IMR-90 (cell line): ENCODE measurements at regions not wholly inside any gene's neighbourhood (a gene's known extent, or its start where the extent isn't known, plus 50 kb on each side); places are given as distances from the start of the nearest gene placed in this dataset.

Experiments used
- ATAC-seq: fragments of 200-7000 bp; cut with Tn5 transposase; 2 replicates; pipeline ENCODE4 v1.9.1; 2020; ENCODE audit warnings: low read depth, mild to moderate bottlenecking, moderate library complexity
- BruUV-seq: library from RNA; stranded (reverse); fragments of 400-500 nt; replicated peaks from 2 replicates; lab custom pipeline; 2021; lab: Mats Ljungman, UMichigan
- CTCF ChIA-PET: fragments of 300-600 bp; formaldehyde crosslinking; extraction: SDS; loops from one replicate; lab custom pipeline; 2021; ENCODE audit warnings: antibody characterized with exemption; lab: Yijun Ruan, JAX
- POLR2A ChIA-PET: fragments of 300-600 bp; sonication (Branson Sonifier 250); formaldehyde crosslinking; loops from one replicate; lab custom pipeline; 2022; ENCODE audit warnings: antibody characterized with exemption; ENCODE audit not compliant: unreplicated experiment; lab: Charles Lee
- DNase-seq: peaks from one replicate; pipeline ENCODE4 v3.0.0; 2013
- H2AFZ ChIP-seq: replicated peaks from 2 replicates; pipeline ENCODE3; 2013; ENCODE audit warnings: low read length, mild to moderate bottlenecking; ENCODE audit not compliant: poor library complexity
- H2AK5ac ChIP-seq: 2 replicates; pipeline ENCODE4 v1.6.1; 2013; ENCODE audit warnings: low read depth, low read length, inconsistent platforms
- H2AK9ac ChIP-seq: replicated peaks from 2 replicates; pipeline ENCODE3; 2013; ENCODE audit warnings: mild to moderate bottlenecking, low read depth, low read length, moderate library complexity; ENCODE audit not compliant: poor library complexity
- H2BK120ac ChIP-seq: 2 replicates; pipeline ENCODE4 v1.6.1; 2013; ENCODE audit warnings: low read depth, low read length, inconsistent platforms
- H2BK15ac ChIP-seq: 3 replicates; pipeline ENCODE4 v1.6.1; 2013; ENCODE audit warnings: low read depth, low read length, inconsistent platforms
- H2BK20ac ChIP-seq: 2 replicates; pipeline ENCODE4 v1.6.1; 2013; ENCODE audit warnings: low read depth, mild to moderate bottlenecking, inconsistent platforms, low read length, moderate library complexity
- H2BK5ac ChIP-seq: 2 replicates; pipeline ENCODE4 v1.6.1; 2013; ENCODE audit warnings: mild to moderate bottlenecking, low read depth, low read length, inconsistent platforms; ENCODE audit not compliant: poor library complexity, severe bottlenecking
- H3K14ac ChIP-seq: replicated peaks from 2 replicates; pipeline ENCODE4 v1.6.1; 2013; ENCODE audit warnings: low read depth, low read length, inconsistent platforms
- H3K18ac ChIP-seq: 2 replicates; pipeline ENCODE4 v1.6.1; 2013; ENCODE audit warnings: low read depth, low read length, control low read depth
- H3K23ac ChIP-seq: 2 replicates; pipeline ENCODE4 v1.6.1; 2013; ENCODE audit warnings: low read depth, low read length, inconsistent platforms
- H3K27ac ChIP-seq: 2 replicates; pipeline ENCODE4 v1.5.1; 2013; ENCODE audit warnings: mild to moderate bottlenecking, control low read depth, low read length; ENCODE audit not compliant: insufficient read depth
- H3K27me3 ChIP-seq: 2 replicates; pipeline ENCODE4 v1.6.1; 2013; ENCODE audit warnings: low read length; ENCODE audit not compliant: control insufficient read depth, insufficient read depth
- H3K36me3 ChIP-seq: 2 replicates; pipeline ENCODE4 v1.6.1; 2013; ENCODE audit warnings: low read length, mixed read lengths; ENCODE audit not compliant: control insufficient read depth, insufficient read depth
- H3K4ac ChIP-seq: 2 replicates; pipeline ENCODE4 v1.6.1; 2013; ENCODE audit warnings: low read depth, low read length, inconsistent platforms
- H3K4me1 ChIP-seq: 2 replicates; pipeline ENCODE4 v1.6.1; 2013; ENCODE audit warnings: low read length, mixed read lengths; ENCODE audit not compliant: control insufficient read depth, insufficient read depth
- H3K4me2 ChIP-seq: 2 replicates; pipeline ENCODE4 v1.6.1; 2013; ENCODE audit warnings: low read depth, mild to moderate bottlenecking, control low read depth, low read length, moderate library complexity
- H3K4me3 ChIP-seq: 2 replicates; pipeline ENCODE4 v1.5.1; 2013; ENCODE audit warnings: low read depth, mild to moderate bottlenecking, control low read depth, low read length, moderate library complexity; ENCODE audit not compliant: insufficient read depth
- H3K56ac ChIP-seq: 2 replicates; pipeline ENCODE4 v1.6.1; 2013; ENCODE audit warnings: low read length, inconsistent platforms; ENCODE audit not compliant: insufficient read depth; ENCODE audit errors: extremely low read depth
- H3K79me1 ChIP-seq, 2 experiments: 2 replicates each; pipeline ENCODE4 v1.6.1; 2013; ENCODE audit warnings: low read length in 2 of 2, inconsistent platforms in 1 of 2, low read depth in 1 of 2
- H3K9ac ChIP-seq: 2 replicates; pipeline ENCODE4 v1.6.1; 2013; ENCODE audit warnings: low read depth, low read length, control low read depth
- H3K9me1 ChIP-seq: 2 replicates; pipeline ENCODE4 v1.6.1; 2013; ENCODE audit warnings: low read length, inconsistent platforms; ENCODE audit not compliant: insufficient read depth
- H3K9me3 ChIP-seq: 2 replicates; pipeline ENCODE4 v1.6.1; 2013; ENCODE audit warnings: low read length; ENCODE audit not compliant: control insufficient read depth, insufficient read depth
- H4K20me1 ChIP-seq: 2 replicates; pipeline ENCODE4 v1.6.1; 2013; ENCODE audit warnings: low read length, inconsistent platforms; ENCODE audit not compliant: insufficient read depth
- H4K5ac ChIP-seq: 2 replicates; pipeline ENCODE4 v1.6.1; 2013; ENCODE audit warnings: mild to moderate bottlenecking, low read depth, low read length, control low read depth
- H4K8ac ChIP-seq, 2 experiments: 2 replicates each; pipeline ENCODE4 v1.6.1; 2013; ENCODE audit warnings: low read depth in 2 of 2, low read length in 2 of 2, control low read depth in 1 of 2, inconsistent platforms in 1 of 2
- H4K91ac ChIP-seq: 2 replicates; pipeline ENCODE4 v1.6.1; 2013; ENCODE audit warnings: low read depth, low read length, inconsistent platforms; ENCODE audit not compliant: insufficient read depth
- FOS ChIP-seq: fragments of 150-350 bp; IDR thresholded peaks from 2 replicates; pipeline ENCODE4 v1.6.1; 2016; ENCODE audit warnings: low read depth, low read length
- dilution Hi-C: fragments of 300-500 bp; cut with HindIII; formaldehyde crosslinking; loops from one replicate; pipeline ENCODE4 v1.14.3; 2018; ENCODE audit warnings: low sequenced_read_pairs; ENCODE audit not compliant: unreplicated experiment
- in situ Hi-C: fragments of 300-500 bp; cut with MboI; formaldehyde crosslinking; loops from 3 replicates; pipeline ENCODE4 v1.14.3; 2019; ENCODE audit warnings: low sequenced_read_pairs, inconsistent platforms, mixed read lengths
- intact Hi-C: fragments of 100-400 bp; cut with micrococcal nuclease; formaldehyde crosslinking; loops from 2 replicates; pipeline ENCODE4 v1.10.0; 2022

DNA sequence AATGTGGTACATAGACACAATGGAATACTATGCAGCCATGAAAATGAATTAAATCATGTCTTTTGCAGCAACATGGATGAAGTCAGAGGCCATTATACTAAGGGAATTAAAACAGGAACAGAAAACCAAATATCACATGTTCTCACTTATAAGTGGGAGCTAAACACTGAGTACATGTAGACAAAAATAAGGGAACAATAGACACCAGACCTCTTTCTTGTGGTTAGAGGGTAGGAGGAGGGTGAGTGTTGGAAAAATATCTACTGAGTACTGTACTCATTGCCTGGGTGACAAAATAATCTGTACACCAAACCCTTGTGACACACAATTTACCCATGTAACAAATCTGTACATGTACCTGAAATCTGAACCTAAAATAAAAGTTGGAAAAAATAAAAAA is 59.1 kb upstream of the ANO5 start:
- H3K4me3 ChIP-seq = no peak overlapping the region
- no peaks in the 10 kb centered on the region for H4K20me1 ChIP-seq
- no peak overlapping the region for H3K56ac ChIP-seq
- no peak overlapping the region for H3K9ac ChIP-seq
- H3K14ac ChIP-seq = no peak overlapping the region
- H3K4me1 ChIP-seq = no peaks in the 10 kb centered on the region
- ChIA-PET CTCF (no interaction called here), POLR2A (no interaction called here)
- no peaks in the 10 kb centered on the region for H3K36me3 ChIP-seq
- no peaks in the 10 kb centered on the region for H3K27me3 ChIP-seq
- H2BK15ac ChIP-seq = no peak overlapping the region
- H3K23ac ChIP-seq = no peak overlapping the region
- peaks cover 7% of the 10 kb centered on the region for H3K9me3 ChIP-seq
- H2BK120ac ChIP-seq = no peak overlapping the region
- in situ Hi-C loops (no loop called here), dilution Hi-C loops (no loop called here), intact Hi-C loops (no loop called here)
- no peak overlapping the region for H3K4ac ChIP-seq
- H3K79me1 ChIP-seq = no peaks in the 10 kb centered on the region
- no peak overlapping the region for H4K91ac ChIP-seq
- no peak for ATAC-seq
- no peak overlapping the region for H4K5ac ChIP-seq
- H3K18ac ChIP-seq = no peak overlapping the region
- H2BK5ac ChIP-seq = no peak overlapping the region
- no peak overlapping the region for H3K4me2 ChIP-seq
- DNase-seq = no peak
- TF ChIP-seq FOS = no peak
- H2BK20ac ChIP-seq = no peak overlapping the region
- H3K9me1 ChIP-seq = no peaks in the 10 kb centered on the region
- H4K8ac ChIP-seq = no peak overlapping the region
- H3K27ac ChIP-seq = no peak overlapping the region
- H2AK5ac ChIP-seq = no peak overlapping the region
- no peak overlapping the region for H2AFZ ChIP-seq
- no TSS peak for BruUV-seq
- no peak overlapping the region for H2AK9ac ChIP-seq
